ENCODE measurements at regions not wholly inside any gene's neighbourhood (a gene's known extent, or its start where the extent isn't known, plus 50 kb on each side); places are given as distances from the start of the nearest gene placed in this dataset.

DNA sequence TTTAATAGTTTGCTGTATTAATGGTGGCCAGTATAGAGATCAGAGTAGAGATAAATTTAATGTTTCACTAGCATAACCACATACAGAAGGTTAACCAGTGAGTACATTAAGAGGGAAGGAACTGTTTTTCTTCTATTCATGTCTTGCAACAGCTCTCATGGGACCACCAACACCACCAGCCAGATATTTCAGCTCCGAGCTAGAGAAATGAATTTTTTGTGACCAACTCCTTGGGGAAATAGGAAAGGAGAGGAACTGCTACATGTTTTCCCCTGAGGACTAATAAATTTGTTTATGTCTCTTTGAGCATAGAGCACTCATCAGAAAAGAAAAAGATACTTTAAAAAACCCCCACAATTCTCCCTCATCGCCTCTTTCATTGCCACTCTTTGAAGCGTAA is 247.5 kb downstream of the MBNL1 start:
- no peak for DNase-seq (ENCODE audit: low read depth in 2 of 2)

DNA sequence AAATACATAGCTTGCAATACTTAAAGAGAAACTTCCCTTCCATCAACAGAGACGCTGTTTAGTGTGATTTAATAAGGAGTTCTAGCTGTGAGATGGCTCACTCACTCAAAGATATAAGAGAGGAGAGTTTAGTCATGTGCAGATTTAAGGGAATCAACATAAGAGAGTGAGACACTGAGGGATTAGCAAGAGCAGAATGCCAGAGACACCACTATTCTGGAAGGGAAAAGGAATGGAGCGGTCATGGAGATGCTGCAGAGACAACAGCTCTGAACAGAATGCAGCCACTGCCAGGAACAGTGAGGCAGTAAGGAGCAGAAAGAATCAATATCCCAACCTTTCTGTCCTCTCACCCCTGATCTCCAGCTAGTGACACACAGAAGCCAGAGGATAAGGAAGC is 248.8 kb downstream of the MBNL1 start:
- no peak for DNase-seq (ENCODE audit: low read depth in 2 of 2)

DNA sequence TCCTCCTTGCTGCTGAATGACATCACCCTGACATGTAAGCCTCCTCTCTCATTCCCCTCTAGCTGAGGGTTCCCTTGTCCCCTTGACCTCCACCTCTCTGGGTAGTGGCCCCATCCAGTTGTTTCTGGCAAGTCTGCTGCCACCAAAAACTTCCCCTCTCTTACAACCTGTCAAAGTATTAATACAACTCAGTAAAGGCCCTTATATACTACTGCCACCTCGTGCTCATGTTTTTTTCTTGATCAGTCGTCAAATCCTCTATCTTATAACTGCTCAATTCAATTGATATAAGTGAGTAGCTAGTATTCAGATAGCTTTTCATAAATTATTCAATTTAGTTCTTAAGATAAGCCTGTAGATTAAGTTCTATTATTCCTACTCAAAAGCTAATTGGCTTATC is 249.6 kb downstream of the MBNL1 start:
- DNase-seq (ENCODE audit: low read depth in 2 of 2): no peak

DNA sequence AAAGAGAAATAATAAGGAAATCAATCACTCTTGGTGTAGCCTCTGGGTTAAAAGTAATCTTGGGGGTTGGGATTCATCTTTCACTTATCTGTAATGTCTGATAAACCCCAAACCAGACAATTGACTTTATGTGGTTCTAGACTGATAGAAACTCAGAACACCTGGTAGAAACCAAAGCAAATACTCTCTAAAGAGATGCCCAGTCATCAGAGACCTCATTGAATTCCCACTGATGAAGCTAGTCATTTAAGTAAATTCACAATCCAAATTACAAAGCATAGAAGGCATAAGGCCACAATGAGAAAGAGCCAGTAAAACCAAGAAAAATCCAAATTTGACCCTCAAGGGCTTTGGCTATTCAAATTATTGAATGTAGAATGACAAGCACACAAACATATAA is 250.6 kb downstream of the MBNL1 start:
- no peak for DNase-seq (ENCODE audit: low read depth in 2 of 2)

DNA sequence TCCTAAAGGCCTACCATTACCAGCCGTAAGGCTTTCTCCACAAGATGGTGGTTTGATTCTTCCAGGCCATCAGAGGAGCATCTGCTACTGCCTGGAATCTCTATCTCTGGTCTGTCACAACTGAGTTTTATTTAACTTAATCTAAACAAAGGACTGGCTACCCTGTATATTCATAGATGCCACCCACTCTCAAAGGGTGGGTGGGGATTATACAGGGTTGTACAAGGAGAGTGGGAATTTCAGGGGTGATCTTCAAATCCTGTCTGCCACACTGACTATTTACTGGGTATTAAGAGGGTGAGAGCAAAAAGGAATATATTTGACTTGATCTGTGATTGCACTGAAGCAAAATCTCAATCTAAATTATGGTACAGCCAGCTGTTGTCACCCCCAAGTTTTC is 253.3 kb downstream of the MBNL1 start:
- no peak for DNase-seq (ENCODE audit: low read depth in 2 of 2)

DNA sequence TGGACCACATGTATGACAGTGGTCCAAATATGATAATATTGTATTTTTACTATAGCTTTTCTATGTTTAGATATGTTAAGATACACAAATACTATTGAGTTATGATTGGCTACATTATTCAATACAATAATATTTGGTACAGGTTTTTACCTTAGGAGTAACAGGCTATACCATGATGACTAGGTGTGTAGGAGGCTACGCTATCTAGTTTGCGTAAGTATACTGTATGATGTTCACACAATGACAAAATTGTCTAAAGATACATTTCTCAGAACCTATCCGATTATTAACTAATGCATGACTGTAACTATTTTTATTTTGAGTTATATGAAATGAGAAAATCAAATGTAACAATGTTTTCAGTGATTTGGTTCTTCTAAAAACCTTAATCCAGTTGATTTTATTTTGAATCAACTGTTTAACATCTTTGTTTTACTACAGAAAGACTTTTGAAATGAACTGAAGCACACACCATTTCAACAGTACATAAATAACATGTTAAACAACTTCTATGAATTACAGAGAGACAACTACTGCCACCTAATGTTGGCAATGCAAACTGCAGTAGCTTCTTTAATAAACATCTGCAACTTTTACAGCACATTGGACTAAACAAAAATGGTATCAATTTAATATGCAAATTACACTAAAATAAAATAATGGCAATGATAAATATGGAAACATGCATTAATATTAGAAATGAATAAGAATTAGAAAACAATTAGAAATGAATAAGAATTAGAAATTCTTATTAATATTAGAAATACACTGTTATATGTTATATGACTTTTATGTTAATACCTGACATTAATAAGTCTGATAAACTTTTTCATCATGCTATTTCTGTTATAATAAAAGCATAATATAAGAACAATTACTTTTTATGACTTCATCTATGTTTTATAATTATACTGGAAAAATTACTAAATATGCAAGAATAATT is 255.7 kb downstream of the MBNL1 start:
- DNase-seq (ENCODE audit: low read depth in 2 of 2): peak; percentile 24 to 35

DNA sequence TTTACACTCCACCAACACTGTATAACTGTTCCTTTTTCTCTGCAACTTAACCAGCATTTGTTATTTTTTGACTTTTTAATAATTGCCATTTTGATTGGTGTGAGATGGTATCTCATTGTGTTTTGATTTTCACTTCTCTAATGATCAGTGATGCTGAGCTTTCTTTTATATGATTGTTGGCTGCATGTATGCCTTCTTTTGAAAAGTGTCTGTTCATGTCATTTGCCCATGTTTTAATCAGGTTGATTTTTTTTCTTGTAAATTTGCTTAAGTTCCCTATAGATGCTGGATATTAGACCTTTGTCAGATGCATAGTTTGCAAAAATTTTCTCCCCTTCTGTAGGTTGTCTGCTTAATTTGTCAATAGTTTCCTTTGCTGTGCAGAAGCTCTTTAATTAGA is 263.0 kb downstream of the MBNL1 start:
- no peak for DNase-seq (ENCODE audit: low read depth in 2 of 2)

DNA sequence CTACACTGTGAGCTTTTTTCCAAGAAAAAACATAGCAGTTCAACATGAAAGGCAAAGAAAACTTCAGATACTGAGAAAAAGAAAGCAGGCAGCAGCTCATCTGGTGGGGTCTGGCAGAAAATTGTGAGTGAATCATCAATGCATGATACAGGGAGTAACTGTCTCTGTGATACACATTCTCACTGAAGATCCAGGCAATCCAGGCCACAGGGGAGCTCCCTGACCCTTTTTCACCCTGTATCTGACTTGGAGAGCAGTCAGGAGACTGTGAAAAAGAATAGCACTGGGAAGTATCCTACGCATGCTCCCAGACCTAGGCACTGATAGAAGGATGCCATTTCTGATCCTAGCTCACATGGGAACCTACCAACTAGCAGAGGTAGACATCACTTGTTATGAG is 269.8 kb downstream of the MBNL1 start:
- no peak for DNase-seq (ENCODE audit: low read depth in 2 of 2)

DNA sequence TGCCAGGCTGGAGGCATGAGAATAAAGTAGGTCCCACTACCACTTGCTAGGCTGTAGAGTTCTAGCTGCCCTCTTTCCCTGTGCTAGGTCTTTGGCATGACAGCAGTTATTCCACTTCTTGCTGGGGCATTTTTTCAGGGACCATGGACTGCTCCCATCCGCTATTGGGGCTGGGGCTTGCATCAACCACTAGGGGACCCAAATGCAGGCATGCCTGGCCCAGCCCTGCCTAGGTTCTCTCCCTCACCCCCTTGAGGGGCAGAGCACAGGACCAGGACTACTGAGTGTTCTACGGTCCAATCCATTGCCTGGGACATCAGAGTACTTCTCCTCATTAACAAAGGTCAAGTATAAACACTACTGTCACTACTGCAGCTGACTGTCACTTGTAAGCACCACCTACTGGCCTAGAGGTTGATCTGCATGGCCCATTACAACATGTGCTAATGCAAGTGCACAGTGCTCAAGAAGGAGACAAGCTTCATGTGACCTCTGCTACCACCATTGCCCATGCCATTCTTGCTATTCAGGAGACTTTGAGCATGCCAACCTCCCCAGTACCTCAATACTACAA is 270.5 kb downstream of the MBNL1 start:
- DNase-seq (ENCODE audit: low read depth in 2 of 2): no peak

DNA sequence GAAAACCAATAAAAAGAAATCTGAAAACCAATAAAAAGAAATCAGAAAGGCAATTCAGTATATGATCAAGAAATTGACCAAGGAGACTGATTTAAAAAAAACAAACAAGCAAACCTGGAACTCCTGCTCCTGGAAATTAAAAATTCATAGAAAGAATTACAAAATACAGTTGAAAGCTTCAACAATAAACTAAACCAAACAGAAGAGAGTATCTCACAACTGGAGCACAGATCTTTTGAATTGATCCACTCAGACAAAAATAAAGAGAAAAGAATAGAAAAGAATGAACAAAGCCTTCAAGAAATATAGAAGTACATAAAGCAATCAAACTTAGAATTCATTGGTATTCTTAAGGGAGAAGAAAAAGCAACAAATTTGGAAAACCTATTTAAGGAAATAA is 271.4 kb downstream of the MBNL1 start:
- DNase-seq (ENCODE audit: low read depth in 2 of 2): no peak

DNA sequence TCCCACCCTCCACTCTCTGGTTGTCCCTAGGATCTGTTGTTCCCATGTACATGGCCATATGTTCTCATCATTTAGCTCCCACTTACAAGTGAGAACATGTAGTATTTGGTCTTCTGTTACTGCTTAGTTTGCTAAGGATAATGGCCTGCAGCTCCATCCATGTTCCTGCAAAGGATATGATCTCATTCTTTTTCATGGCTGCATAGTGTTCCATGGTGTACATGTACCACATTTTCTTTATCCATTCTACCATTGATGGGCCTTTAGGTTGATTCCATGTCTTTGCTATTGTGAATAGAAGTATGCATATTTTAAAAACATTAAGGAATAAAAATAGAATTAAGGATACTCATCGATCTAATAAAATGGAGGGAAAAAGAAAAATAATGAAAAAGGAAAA is 278.4 kb downstream of the MBNL1 start:
- no peak for DNase-seq (ENCODE audit: low read depth in 2 of 2)

DNA sequence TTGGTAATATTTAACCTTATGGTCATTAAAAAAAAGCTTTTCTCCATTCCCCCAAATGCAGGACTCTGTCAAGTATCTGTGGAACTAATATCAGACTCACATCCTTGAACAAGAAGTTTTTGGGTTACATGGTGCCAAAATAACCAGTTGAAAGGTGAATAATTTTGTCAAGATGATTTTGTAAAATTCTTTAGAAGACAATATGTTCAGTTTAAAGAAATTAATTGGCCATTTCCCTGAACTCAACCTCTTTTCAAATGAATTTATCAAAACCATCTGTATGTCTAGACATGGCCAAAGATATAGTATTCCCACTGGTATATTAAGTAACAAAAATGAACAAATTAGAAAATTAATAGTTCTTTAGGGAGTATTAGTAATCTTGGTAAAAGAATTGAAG is 280.5 kb downstream of the MBNL1 start:
- no peak for DNase-seq (ENCODE audit: low read depth in 2 of 2)

DNA sequence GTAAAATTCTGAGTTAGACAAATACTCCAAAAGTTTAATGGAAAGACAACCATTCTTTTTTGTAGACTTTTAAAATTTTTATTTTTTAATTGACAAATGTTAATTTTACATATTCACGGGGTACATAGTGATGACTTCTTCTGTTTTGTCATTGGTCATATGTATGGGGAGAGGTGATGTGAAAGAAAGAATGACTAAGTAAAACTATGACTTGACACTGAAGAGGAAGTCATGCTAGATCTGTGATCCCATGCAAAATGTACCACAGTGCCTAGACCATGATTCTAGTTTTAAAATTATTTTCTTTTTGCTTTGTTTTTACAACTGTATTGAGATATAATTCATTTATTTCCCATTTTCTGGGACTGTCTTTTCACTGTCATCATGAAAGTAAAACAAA is 281.6 kb downstream of the MBNL1 start:
- no peak for DNase-seq (ENCODE audit: low read depth in 2 of 2)

DNA sequence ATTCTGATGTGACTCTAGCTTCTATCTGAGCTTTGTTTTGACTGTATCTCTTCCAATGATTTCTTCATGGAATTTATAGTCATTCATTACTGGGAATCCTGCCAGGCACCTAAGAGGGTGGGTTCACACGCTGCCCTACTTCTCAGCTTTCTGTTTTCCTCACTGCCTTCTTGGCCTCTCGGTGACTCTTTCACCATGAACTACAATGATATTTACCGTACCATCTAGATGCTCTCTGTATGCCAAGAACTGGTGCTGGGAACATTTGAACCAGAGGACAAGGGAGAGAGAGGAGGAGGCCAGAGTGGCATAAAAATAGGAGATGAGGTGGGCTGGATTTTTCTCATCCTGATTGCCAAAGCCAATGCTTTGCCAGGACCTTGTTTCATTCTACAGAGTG is 280.0 kb upstream of the P2RY1 start:
- no peak for DNase-seq (ENCODE audit: low read depth in 2 of 2)

DNA sequence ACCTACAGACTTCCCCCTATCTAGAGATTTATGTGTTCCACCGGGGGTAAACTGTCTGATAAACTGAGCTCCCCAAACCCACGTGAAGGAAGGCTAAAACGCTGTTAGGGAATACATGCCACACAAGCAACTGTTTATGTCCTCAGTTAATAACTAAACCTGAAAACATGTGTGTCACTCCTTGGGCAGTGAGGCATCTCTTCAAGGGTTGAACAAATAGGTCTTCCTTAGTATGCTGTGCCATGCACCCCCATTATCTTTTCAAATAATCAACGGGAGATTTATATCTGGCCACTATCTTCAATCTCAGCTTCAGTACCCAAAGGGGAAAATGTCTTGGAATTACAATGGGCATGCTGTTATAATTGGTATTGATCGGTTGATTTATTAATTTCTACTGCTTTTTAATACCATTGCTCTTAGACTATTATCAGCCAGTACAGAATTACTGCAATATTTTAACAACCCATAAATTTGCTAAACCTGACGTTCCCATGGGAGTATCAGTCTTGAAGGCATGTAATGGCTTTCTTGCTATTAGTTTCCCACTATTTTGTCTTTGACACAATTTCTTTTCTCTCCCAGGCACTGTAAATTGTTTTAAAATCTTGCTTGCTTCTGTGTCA is 279.2 kb upstream of the P2RY1 start:
- no peak for DNase-seq (ENCODE audit: low read depth in 2 of 2)

DNA sequence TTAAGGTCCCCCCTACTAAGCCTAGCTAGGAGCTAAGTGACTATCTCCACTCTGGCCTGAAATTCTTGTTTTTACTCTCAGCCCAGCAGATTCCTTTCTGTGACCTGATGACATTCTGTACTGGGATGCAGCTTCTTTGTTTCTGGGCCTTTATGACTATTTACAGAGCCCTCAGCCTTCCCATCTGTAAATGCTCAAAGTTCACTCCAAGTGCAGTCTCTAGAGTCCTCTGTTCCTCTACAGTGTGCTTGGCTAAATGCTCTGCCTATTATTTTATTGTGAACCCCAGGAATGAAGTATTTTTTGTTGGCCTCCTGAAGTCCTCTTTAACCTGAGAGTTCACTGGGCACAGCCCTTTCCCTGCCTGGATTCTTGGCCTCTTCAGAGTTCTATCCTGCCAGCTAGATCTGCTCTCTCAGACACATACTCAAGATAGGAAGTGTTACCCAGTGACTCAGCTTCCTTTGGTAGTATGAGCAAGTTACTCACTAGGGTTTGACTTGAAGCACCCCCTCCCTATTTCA is 278.1 kb upstream of the P2RY1 start:
- no peak for DNase-seq (ENCODE audit: low read depth in 2 of 2)

DNA sequence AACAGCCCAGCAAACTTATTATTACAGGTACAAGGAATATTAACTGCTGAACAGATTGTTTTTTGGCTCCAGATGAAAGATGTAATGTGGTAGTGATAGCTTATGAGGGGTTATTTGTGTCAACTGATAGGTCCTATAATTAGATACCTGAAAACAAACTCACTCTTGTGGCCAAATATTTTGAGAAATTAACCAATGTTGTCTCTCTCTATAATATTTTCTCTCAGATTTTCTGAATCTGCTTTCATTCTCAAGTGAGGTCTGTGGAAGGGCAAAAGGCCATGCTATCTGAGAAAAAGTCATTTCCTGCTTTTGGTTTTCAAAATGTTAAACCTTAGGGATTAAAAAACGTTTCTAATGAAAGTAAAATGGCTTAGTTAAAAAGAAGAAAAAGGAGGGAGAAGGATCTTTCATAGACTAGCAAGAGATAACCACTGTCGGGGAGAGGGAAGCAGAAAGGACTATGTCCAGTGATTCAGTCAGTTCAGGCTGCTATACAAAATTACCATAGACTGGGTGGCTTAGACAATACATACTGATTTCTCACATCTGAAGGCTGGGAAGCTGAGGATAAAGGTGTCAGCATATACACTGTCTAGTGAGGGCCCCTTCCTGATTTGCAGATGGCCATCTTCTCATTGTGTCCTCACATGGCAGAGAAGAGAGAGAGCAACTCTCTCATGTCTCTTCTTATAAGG is 277.5 kb upstream of the P2RY1 start:
- no peak for DNase-seq (ENCODE audit: low read depth in 2 of 2)

DNA sequence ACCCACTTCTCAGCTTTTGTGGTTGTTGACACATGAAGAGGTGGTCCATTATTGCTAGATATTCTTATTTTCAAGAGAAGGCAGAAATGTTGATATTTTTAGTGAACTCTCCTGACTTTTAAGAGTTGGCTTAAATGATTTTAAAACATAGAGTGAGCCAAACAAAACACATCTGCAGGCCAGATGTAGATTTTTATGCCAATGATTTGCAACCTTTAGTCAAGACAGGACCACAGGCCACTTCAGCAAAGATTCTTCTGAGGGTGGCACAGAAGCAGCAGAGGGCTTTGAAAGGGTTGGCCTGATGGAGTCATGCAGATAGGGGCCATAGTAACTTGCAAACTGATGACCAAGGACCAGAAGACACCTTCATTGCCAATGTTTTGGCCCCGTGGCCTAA is 276.5 kb upstream of the P2RY1 start:
- no peak for DNase-seq (ENCODE audit: low read depth in 2 of 2)

DNA sequence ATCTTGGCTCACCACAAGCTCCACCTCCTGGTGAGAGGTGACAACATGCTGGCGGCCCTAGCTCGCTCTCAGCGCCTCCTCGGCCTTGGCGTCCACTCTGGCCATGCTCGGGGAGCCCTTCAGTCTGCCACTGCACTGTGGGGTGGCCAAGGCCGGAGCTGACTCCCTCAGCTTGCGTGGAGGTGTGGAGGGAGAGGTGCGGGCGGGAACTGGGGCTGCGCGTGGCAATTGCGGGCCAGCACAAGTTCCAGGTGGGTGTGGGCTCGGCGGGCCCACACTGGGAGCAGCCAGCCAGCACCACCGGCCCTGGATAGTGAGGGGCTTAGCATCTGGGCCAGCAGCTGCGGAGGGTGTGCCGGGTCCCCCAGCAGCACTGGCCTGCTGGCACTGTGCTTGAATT is 275.7 kb upstream of the P2RY1 start:
- DNase-seq (ENCODE audit: low read depth in 2 of 2): no peak

DNA sequence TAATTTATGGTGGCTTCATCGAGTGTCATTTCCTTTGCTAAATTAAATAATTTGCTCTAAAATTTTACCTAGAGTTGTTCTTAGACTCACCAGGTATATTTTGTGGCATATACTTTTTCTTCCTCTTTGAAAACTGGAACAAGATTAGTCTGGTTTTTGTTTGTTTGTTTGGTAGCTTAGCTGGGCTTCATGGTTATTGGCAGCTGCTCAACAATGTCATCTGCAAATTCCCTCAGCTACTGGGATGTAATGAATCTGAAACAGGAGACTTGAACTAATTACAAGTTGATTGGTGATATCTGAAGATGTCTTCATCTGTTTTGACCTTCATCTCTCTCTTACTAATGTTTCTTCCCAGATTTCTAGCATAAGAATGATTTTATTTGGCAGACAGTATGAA is 270.5 kb upstream of the P2RY1 start:
- DNase-seq (ENCODE audit: low read depth in 2 of 2): no peak

DNA sequence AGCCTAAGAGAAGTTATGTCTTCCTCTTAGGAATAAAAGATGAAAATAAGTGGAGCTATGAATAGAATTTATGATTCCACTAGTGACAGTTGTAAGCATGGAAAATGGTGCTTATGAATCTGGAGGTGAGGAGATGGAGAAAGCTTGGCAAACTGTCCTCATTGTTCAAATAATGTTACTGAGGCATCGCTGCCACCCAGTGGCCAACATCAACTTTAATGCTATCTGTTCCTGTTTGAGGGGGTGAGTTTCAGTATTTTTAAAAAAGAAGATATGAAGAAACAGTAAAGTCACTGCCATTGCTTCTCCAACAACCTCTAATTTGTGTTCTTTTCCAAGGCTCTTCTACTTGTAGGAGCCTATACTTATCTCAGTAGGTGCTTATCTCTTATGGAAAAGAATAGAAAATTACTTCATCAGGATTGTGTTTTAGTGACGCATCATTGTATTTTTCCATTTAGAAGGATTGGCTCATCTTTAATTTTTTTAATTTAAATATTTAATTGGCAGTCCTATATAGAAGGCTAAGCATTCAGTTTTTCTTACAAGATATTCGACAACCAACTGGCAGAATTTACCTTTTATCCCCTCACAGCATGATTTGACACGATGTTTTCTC is 260.4 kb upstream of the P2RY1 start:
- DNase-seq (ENCODE audit: low read depth in 2 of 2): peak; percentile 2 to 13

DNA sequence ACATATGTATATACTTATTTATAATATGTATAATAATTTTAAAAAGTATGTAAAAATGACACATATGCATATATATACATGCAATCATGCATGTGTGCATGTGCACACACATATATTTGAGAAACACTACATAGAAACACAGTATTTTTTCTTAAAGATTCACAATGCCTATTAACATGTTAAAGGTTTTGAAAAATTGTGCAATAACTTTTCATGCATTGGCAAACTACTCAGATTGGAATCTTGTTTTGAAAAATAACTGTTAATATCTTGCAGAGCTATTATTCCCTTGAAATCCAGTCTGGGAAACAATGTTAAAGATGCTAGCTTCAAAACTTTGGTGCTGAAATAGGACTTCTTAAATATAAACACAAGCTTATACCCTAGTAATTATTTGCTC is 256.2 kb upstream of the P2RY1 start:
- no peak for DNase-seq (ENCODE audit: low read depth in 2 of 2)

All from stimulated activated CD4-positive, alpha-beta T cell treated with anti-CD3 and anti-CD28 coated beads, Interleukin-4, amount 100 ng/mL, for 48 hours (primary cell).